GM18498 (cell line): ENCODE measurements at regions not wholly inside any gene's neighbourhood (a gene's known extent, or its start where the extent isn't known, plus 50 kb on each side); places are given as distances from the start of the nearest gene placed in this dataset.
A peak's percentile ranks its signal among the peaks of the same experiment; 100 is the strongest.

Experiments
- ATAC-seq: cut with Tn5 transposase; IDR thresholded peaks from one replicate; pipeline ENCODE4 v1.9.1; 2021; ENCODE audit warnings: mild to moderate bottlenecking, moderate library complexity; ENCODE audit not compliant: unreplicated experiment

DNA sequence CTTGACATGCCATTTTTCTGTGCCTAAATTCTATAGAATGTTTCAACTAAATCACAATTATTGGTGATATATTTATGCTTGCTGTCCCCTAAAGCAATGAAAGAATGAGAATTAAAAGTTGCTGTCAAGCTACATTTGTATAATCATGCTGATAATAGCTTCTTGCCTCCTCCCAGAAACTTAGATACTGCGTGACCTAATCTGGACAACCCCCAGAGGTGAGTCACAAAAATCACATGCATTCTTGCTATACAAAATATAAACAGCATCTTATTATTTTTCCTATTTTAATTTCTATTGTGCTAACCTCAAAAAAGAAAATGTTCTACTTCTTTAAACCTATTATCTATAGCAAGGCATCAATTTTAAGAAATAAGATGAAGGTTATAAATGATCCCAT, 995.8 kb upstream of the ACO1 start:
- no peak for ATAC-seq

- ATAC-seq, result no peak
These were observed 995.4 kb upstream of the ACO1 start for GRCh38 chr9:31389075-31389474.

GRCh38 chr9:31390403-31391025, 993.9 kb upstream of the ACO1 start:
- peak; percentile 57 for ATAC-seq

GRCh38 chr9:31393240-31393639, 991.2 kb upstream of the ACO1 start:
- no peak for ATAC-seq

DNA sequence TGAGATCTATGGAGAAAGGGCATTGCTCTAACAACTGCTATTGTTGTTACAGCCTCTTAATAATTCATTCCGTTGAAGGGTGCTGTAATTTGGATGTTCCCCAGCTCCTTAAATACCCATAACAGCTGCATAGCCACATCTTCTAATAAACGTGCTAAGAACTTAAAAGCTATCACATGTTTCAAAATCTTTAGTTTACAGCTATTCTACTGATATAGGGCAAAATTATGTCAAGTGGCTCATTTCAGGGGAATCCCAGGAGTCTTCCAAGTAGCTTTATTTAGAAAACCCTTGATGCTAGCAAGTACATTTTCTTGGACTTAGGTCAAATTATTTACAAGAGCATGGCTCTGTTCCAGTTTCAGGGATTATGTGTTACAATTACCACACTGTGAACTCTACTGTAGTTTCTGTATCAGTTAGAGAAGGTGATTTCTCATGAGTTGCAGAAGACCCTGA, 990.4 kb upstream of the ACO1 start:
- ATAC-seq, result peak; percentile 70

GRCh38 chr9:31412081-31412480, 972.4 kb upstream of the ACO1 start:
- no peak for ATAC-seq

DNA sequence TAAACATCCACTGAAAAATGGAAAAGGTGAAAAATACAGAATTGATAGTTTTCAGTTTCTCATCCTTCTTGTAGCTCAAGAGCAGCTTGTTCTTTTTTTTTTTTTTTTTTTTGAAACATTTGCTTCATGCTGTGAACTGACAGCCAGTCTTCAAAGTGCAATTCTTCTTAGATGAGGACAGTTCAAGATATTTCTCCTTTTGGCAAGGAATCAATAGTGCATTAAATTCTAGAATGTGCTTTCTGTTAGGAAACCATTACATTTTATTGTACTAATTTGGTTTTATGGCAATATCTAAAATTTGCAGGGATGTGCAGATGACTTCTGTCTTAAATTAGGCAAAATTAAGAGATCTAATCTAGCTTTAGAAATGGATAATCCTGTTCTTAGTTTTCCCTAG, 969.3 kb upstream of the ACO1 start:
- ATAC-seq, result no peak

DNA sequence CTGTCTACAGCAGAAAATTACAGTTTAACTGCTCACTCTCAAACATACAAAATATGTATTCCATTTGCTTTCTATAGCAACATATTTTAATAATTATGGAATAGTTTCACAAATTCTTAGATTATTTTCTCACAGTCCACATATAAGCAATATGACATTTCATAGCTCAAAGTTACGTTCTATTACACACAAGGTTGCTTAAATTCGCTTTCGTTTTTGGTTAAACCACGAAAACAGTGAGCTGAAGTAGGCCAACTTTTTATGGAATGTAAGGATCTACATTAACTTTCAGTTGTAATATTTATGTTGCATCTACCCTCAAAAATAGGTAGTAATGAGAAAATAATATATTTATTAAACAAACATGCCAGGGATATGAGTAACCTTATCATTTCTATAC, 966.0 kb upstream of the ACO1 start:
- ATAC-seq, result no peak

GRCh38 chr9:31443630-31444457, 940.6 kb upstream of the ACO1 start:
- peak; percentile 76 for ATAC-seq

DNA sequence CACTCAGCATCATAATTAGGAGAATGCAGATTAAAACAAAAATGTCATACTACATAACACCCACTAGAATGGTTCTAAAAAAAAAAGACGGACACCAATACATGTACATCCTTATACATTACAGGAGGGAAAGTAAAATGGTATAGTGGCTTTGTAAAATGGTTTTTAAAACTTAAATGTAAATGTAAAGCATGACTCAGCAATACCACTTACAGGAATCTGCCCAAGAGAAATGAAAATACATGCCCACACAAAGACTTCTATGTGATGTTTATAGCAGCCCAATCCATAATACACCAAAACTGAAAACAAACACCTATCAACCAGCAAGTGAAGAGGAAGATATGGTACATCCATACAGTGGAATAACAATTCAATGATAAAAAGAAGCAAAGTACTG, 939.1 kb upstream of the ACO1 start:
- ATAC-seq, result no peak

GRCh38 chr9:31445960-31446359, 938.5 kb upstream of the ACO1 start:
- ATAC-seq, result peak; percentile 64

DNA sequence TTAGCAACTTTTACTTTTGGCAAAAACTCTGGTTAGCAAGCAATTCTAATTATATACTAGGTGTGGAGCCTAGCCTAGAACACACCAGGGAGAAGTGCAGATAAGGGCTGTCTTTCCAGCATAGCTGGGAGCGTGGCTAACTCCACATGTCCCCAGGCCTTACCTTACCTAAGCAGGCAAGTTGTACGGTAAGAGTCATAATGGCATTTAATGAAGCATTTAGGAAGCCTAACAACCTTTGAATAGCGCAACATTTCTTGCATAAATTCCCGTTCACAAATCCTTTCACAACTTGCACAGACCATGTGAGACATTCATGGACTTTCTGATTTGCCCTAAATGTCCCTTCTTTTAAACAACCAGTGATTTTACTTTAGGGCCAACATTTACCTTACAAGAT, 917.4 kb upstream of the ACO1 start:
- no peak for ATAC-seq

DNA sequence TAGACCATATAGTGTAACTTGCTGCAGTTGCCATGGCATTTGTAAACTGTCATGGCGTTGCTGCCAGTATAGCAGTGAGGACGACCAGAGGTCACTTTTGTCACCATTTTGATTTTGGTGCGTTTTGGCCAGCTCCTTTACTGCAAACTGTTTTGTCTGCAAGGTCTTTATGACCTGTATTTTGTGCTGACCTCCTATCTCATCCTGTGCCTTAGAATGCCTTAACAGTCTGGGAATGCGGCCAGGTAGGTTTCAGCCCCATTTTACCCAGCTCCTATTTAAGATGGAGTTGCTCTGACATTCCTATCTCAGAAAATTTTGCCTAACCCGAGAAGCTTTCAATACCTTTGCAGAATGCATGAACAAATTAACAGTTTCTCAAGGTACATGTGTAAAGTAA, 914.4 kb upstream of the ACO1 start:
- no peak for ATAC-seq

- ATAC-seq, result no peak
These were observed 913.4 kb upstream of the ACO1 start for GRCh38 chr9:31471010-31471409.

DNA sequence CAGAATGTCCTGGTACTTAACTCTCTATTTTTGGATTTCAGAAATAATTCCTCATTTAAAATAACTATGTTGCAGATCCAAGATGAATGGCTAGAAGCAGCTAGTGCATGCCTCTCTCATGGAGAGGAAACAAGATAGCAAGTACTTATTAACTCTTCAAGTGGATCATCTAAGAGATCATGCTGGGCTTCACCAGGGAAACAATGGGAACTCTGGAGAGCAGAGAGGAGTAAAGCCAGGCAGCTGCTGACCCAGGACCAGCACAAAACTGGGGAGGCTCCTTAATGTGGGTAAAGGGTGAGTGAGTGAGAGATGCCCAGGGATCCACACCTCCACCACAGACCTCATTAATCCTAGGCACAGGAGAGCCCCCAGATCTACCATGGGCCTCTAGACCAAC, 897.8 kb upstream of the ACO1 start:
- ATAC-seq, result no peak

- ATAC-seq, result no peak
These were observed 893.8 kb upstream of the ACO1 start for GRCh38 chr9:31490551-31491106.

GRCh38 chr9:31492229-31492628, 892.2 kb upstream of the ACO1 start:
- ATAC-seq, result no peak

- no peak for ATAC-seq
These were observed 884.0 kb upstream of the ACO1 start for GRCh38 chr9:31500422-31500821.

DNA sequence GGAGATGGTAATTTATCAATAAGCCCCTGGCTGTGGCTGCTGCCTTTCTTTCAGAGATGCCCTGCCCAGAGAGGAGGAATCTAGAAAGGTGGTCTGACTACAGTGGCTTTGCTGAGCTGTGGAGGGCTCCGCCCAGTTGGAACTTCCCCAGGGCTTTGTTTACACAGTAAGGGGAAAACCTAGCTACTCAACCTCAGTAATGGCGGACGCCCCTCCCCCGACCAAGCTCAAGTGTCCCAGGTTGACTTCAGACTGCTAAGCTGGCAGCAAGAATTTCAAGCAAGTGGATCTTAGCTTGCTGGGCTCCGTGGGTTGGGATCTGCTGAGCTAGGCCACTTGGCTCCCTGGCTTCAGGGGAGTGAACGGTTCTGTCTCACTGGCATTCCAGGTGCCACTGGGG, 865.4 kb upstream of the ACO1 start:
- peak; percentile 61 for ATAC-seq

- ATAC-seq, result no peak
These were observed 865.0 kb upstream of the ACO1 start for GRCh38 chr9:31519424-31519823.

DNA sequence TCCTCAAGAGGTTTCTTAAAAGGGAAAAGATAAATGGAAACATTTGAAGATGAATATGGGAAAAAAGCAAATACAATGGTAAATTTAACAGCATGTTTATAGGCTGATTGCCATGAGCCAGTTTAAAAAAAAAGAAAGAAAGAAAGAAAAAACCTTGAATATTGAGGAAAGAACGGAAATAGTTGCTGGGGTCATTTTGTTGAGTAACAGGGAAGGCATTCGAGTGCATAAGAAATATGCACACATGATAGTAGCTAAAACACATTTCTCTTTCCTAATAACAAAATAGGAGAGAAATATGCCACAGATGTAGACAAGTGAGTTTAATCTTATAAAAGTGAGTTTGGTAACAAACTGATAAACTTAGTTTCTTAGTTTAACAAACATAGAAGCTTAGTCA, 864.6 kb upstream of the ACO1 start:
- ATAC-seq, result no peak
